Panc1 (cell line): ENCODE measurements at regions not wholly inside any gene's neighbourhood (a gene's known extent, or its start where the extent isn't known, plus 50 kb on each side); places are given as distances from the start of the nearest gene placed in this dataset.

ENCODE experiments used
- ATAC-seq: fragments of 200-7000 bp; cut with Tn5 transposase; 2 replicates; pipeline ENCODE4 v1.9.1; 2020; ENCODE audit warnings: mild to moderate bottlenecking, moderate library complexity
- BruUV-seq: library from RNA; stranded (reverse); fragments of 400-500 nt; replicated peaks from 2 replicates; lab custom pipeline; 2021; lab: Mats Ljungman, UMichigan
- CTCF ChIA-PET: fragments of 300-600 bp; sonication (Branson Sonifier 250); formaldehyde crosslinking; loops from one replicate; lab custom pipeline; 2022; ENCODE audit warnings: antibody characterized with exemption; lab: Charles Lee
- POLR2A ChIA-PET: fragments of 300-600 bp; sonication (Branson Sonifier 250); formaldehyde crosslinking; loops from one replicate; lab custom pipeline; 2022; ENCODE audit warnings: antibody characterized with exemption; lab: Charles Lee
- DNase-seq: peaks from one replicate; pipeline ENCODE4 v3.0.0-alpha.2; 2010; ENCODE audit warnings: low read depth, low spot score
- H3K27ac ChIP-seq: 2 replicates; pipeline ENCODE4 v1.5.1; 2011; ENCODE audit warnings: mild to moderate bottlenecking, low read length, inconsistent platforms
- H3K27me3 ChIP-seq: fragments of 200-500 bp; sonication (Bioruptor generic); 2 replicates; pipeline ENCODE4 v1.6.0; 2014; ENCODE audit warnings: low read length, inconsistent platforms; ENCODE audit not compliant: control insufficient read depth, insufficient read depth
- H3K36me3 ChIP-seq: fragments of 200-500 bp; sonication (Bioruptor generic); 2 replicates; pipeline ENCODE4 v1.5.1; 2014; ENCODE audit warnings: inconsistent platforms, mild to moderate bottlenecking, low read length, moderate library complexity; ENCODE audit not compliant: control insufficient read depth, insufficient read depth
- H3K4me1 ChIP-seq: 2 replicates; pipeline ENCODE4 v1.5.1; 2011; ENCODE audit warnings: inconsistent platforms, mild to moderate bottlenecking, low read length, moderate library complexity; ENCODE audit not compliant: control insufficient read depth, insufficient read depth
- H3K4me3 ChIP-seq, 2 experiments: 2 replicates each; pipeline ENCODE4 v1.5.1; 2011 to 2012; ENCODE audit warnings: low read depth in 2 of 2, low read length in 2 of 2, mild to moderate bottlenecking in 2 of 2, inconsistent platforms in 1 of 2, moderate library complexity in 1 of 2
- H3K9me3 ChIP-seq: fragments of 200-500 bp; sonication (Bioruptor generic); 2 replicates; pipeline ENCODE4 v1.5.1; 2014; ENCODE audit warnings: low read depth, mild to moderate bottlenecking, inconsistent platforms, low read length, moderate library complexity; ENCODE audit not compliant: control insufficient read depth, insufficient read depth
- CTCF ChIP-seq: fragments of 450-650 bp; IDR thresholded peaks from 2 replicates; pipeline ENCODE4 v1.5.1; 2017; ENCODE audit warnings: mild to moderate bottlenecking
- POLR2AphosphoS5 ChIP-seq: IDR thresholded peaks from 2 replicates; pipeline ENCODE4 v1.6.1; 2012; ENCODE audit warnings: mild to moderate bottlenecking, low read depth, low read length, moderate library complexity
- REST ChIP-seq, 2 experiments: IDR thresholded peaks; 2 replicates each; pipeline ENCODE4 v1.6.1; 2011 to 2012; ENCODE audit warnings: low read depth in 2 of 2, control low read depth in 1 of 2, low read length in 1 of 2, mild to moderate bottlenecking in 1 of 2, moderate library complexity in 1 of 2; ENCODE audit not compliant: insufficient read depth in 1 of 2
- SIN3A ChIP-seq: IDR thresholded peaks from 2 replicates; pipeline ENCODE4 v1.6.1; 2012; ENCODE audit warnings: low read depth, mild to moderate bottlenecking, low read length, moderate library complexity, borderline replicate concordance; ENCODE audit not compliant: insufficient read depth
- TCF7L2 ChIP-seq: IDR thresholded peaks from 2 replicates; pipeline ENCODE4 v1.6.1; 2011; ENCODE audit warnings: mild to moderate bottlenecking, low read depth, low read length, inconsistent platforms
- in situ Hi-C: cut with HindIII; loops from 2 replicates; pipeline ENCODE4 v1.10.0; 2016; ENCODE audit warnings: low sequenced_read_pairs, low pct_unique_long_range_greater_than_20kb
- intact Hi-C: fragments of 100-400 bp; cut with micrococcal nuclease; formaldehyde crosslinking; loops from one replicate; pipeline ENCODE4 v1.10.0; 2022; ENCODE audit not compliant: unreplicated experiment

GRCh38 chr6:56387621-56388414 is 140.4 kb upstream of the COL21A1 start:
- intact Hi-C loops (no loop called here), in situ Hi-C loops (no loop called here)
- ATAC-seq (0 out of 2 replicates have a peak, but pooled peaks have one; percentile 30), DNase-seq (no peak)
- BruUV-seq: no TSS peak
- Histone ChIP-seq H3K4me1 (no peaks in the 10 kb centered on the region), H3K4me3 (no peak overlapping the region), H3K9me3 (no peaks in the 10 kb centered on the region), H3K27me3 (no peaks in the 10 kb centered on the region; the same call in 1 of the 2 replicates), H3K27ac (no peak overlapping the region), H3K36me3 (no peaks in the 10 kb centered on the region)
- no peak for TF ChIP-seq REST (IDR thresholded peaks at IDR 0.05; ENCODE audit: insufficient read depth in 1 of 2, low read depth in 2 of 2, low read length in 1 of 2)
- no peak for TF ChIP-seq SIN3A
- TF ChIP-seq CTCF: no peak
- no peak for TF ChIP-seq TCF7L2
- no peak for TF ChIP-seq POLR2AphosphoS5
- ChIA-PET CTCF (no interaction called here), POLR2A (no interaction called here)

GRCh38 chr6:56386717-56387116 is 139.3 kb upstream of the COL21A1 start:
- Histone ChIP-seq H3K4me3 (no peak overlapping the region), H3K9me3 (no peaks in the 10 kb centered on the region), H3K27ac (no peak overlapping the region), H3K4me1 (no peaks in the 10 kb centered on the region), H3K27me3 (no peaks in the 10 kb centered on the region; the same call in 1 of the 2 replicates), H3K36me3 (no peaks in the 10 kb centered on the region)
- in situ Hi-C loops: no loop called here
- no peak for DNase-seq
- CTCF ChIA-PET: no interaction called here
- BruUV-seq: no TSS peak
- no peak for TF ChIP-seq SIN3A
- TF ChIP-seq REST (IDR thresholded peaks at IDR 0.05; ENCODE audit: insufficient read depth in 1 of 2, low read depth in 2 of 2, low read length in 1 of 2): no peak
- no peak for TF ChIP-seq TCF7L2
- no peak for TF ChIP-seq CTCF
- TF ChIP-seq POLR2AphosphoS5: no peak
- POLR2A ChIA-PET: no interaction called here
- ATAC-seq: no peak
- intact Hi-C loops: no loop called here
